RWPE1 (cell line): ENCODE measurements at regions not wholly inside any gene's neighbourhood (a gene's known extent, or its start where the extent isn't known, plus 50 kb on each side); places are given as distances from the start of the nearest gene placed in this dataset.
A peak's percentile ranks its signal among the peaks of the same experiment; 100 is the strongest.

ENCODE experiments used
- CTCF ChIA-PET: fragments of 350-600 bp; sonication (Branson Sonifier 250); formaldehyde crosslinking; extraction: SDS; loops from one replicate; lab custom pipeline; 2021; lab: Yijun Ruan, JAX
- POLR2A ChIA-PET: fragments of 400-600 bp; formaldehyde crosslinking; extraction: SDS; loops from one replicate; lab custom pipeline; 2020; ENCODE audit warnings: antibody characterized with exemption; ENCODE audit not compliant: low non-redundant PET; lab: Yijun Ruan, JAX
- DNase-seq: peaks from one replicate; pipeline ENCODE4 v3.0.0; 2012; ENCODE audit warnings: low spot score
- H3K27ac ChIP-seq: fragments of 450-650 bp; 2 replicates; pipeline ENCODE4 v1.5.1; 2017
- CTCF ChIP-seq: fragments of 450-650 bp; conservative IDR thresholded peaks from 2 replicates; pipeline ENCODE4 v1.5.1; 2017; ENCODE audit warnings: low read depth, mild to moderate bottlenecking

DNA sequence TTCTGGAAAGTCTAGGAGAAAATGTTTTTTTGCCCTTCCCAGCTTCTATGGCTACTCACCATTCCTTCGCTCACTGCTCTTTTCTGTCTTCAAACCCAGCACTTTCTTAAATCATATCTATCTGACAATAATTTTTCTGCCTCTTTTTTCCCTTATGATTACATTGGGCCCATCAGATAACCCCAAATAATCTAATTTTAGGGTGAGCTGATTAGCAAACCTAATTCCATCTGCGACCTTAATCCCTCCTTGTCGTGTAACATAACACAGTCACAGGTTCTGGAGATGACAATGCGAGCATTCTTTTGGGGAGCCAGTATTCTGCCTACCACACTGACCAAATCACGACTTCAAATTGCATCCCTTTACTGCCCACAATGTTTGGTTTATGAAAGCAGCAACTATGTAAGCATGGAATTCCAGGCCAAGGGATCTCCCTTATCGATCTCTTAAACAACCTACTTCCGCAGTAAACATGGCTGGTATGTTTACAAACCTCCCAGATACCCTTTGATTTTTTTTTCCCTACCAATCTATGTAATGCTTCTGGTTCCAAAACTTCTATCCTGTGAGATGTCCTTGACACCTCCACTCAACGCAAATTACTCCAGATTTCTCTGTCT is 2122.2 kb downstream of the MAT2B start:
- DNase-seq, result no peak
- CTCF ChIA-PET, result interaction anchor here (0.6 to 0.7 kb wide), 2 partner anchors 192 to 293 kb away, joined by 3 read pairs; no protein-coding TSS in a partner anchor
- no peak overlapping the region for H3K27ac ChIP-seq

GRCh38 chr5:165630261-165630778 is 2124.9 kb downstream of the MAT2B start:
- CTCF ChIA-PET, result interaction anchor here (0.6 to 2.1 kb wide), 27 partner anchors 10 to 1935 kb away, joined by 3 to 12 read pairs (median 3); no protein-coding TSS in a partner anchor
- peak; percentile 58 for DNase-seq
- TF ChIP-seq CTCF, result peak; percentile 94
- no peak overlapping the region for H3K27ac ChIP-seq
- POLR2A ChIA-PET, result no interaction called here

More for the DNA sequence above, 2122.2 kb downstream of the MAT2B start:
- POLR2A ChIA-PET, result no interaction called here
- no peak for TF ChIP-seq CTCF

GRCh38 chr5:165631235-165631634 is 2125.8 kb downstream of the MAT2B start:
- DNase-seq, result no peak
- CTCF ChIA-PET, result interaction anchor here (0.6 to 2.1 kb wide), 6 partner anchors 11 to 603 kb away, joined by 3 to 12 read pairs (median 6); no protein-coding TSS in a partner anchor
- no peak overlapping the region for H3K27ac ChIP-seq
- TF ChIP-seq CTCF, result no peak
- POLR2A ChIA-PET, result no interaction called here

DNA sequence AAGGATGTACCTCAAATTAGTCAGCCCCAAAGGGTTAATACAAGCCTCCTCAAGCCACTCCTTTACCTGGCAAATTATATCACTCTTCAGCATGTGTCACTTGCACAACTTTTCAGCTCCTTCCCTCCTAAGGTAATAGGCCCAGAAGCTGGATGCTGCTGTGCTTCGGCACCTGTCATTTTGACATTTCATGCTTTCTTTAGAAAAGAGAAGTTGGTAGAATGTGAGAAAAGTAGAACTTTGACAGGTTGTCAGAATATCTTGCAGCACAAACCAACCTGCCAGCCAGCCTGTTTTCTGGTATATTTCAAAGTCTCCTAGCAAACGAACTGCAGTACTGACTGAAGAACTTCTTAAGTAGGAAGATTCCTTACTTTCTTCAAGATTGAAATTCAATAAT is 2136.9 kb downstream of the MAT2B start:
- no peak for TF ChIP-seq CTCF
- ChIA-PET CTCF (no interaction called here), POLR2A (no interaction called here)
- H3K27ac ChIP-seq, result no peak overlapping the region
- DNase-seq, result no peak

GRCh38 chr5:165665735-165666400 is 2160.4 kb downstream of the MAT2B start:
- H3K27ac ChIP-seq, result no peak overlapping the region
- DNase-seq, result no peak
- no peak for TF ChIP-seq CTCF
- CTCF ChIA-PET, result no interaction called here
- POLR2A ChIA-PET, result no interaction called here

GRCh38 chr5:165673499-165673898 is 2168.1 kb downstream of the MAT2B start:
- no peak overlapping the region for H3K27ac ChIP-seq
- no peak for DNase-seq
- TF ChIP-seq CTCF, result no peak
- CTCF ChIA-PET, result interaction anchor here (0.5 kb wide), 1 partner anchor 10 kb away, joined by 3 read pairs; no protein-coding TSS in a partner anchor
- POLR2A ChIA-PET, result no interaction called here
